ENCODE measurements at regions not wholly inside any gene's neighbourhood (a gene's known extent, or its start where the extent isn't known, plus 50 kb on each side); places are given as distances from the start of the nearest gene placed in this dataset.
A peak's percentile ranks its signal among the peaks of the same experiment; 100 is the strongest.
"Not testable (repeated sequence)": the region's sequence is repeated elsewhere in the genome, so short reads cannot be mapped to it uniquely, and the experiment has no call there.

- WGBS: 82% methylated on average over 2 of the region's 2 CpGs
These were observed 518.1 kb upstream of the NUDT12 start for GRCh38 chr5:104080646-104081175.

DNA sequence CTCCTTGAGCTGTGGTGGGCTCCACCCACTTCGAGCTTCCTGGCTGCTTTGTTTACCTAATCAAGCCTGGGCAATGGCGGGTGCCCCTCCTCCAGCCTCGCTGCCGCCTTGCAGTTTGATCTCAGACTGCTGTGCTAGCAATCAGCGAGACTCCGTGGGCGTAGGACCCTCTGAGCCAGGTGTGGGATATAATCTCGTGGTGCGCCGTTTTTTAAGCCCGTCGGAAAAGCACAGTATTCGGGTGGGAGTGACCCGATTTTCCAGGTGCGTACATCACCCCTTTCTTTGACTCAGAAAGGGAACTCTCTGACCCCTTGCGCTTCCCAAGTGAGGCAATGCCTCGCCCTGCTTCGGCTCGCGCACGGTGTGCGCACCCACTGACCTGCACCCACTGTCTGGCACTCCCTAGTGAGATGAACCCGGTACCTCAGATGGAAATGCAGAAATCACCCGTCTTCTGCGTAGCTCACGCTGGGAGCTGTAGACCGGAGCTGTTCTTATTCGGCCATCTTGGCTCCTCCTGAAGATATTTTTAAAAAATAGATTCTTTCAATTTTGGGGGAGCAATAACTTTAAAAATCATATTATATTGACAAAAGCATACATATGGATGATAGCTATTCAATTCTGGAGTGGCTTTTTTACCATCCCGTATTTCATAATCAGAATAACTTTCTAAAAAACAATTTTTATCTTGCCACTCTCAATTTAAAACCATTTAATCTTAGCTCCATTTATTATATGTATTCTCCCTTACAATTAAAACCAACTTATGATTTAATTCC lies 517.5 kb upstream of the NUDT12 start:
- H3K4me1 ChIP-seq (ENCODE audit: insufficient read depth, low read length); H3K9me3 ChIP-seq (ENCODE audit: insufficient read depth, low read depth, low read length); H3K27ac ChIP-seq (ENCODE audit: low read depth, low read length); H3K4me3 ChIP-seq (ENCODE audit: low read length); H3K36me3 ChIP-seq (ENCODE audit: insufficient read depth, low read length); H3K27me3 ChIP-seq (ENCODE audit: insufficient read depth, low read length); H3K9ac ChIP-seq (ENCODE audit: low read depth, low read length): not testable (repeated sequence)
- WGBS: 98% methylated on average over 27 of the region's 29 CpGs

More at GRCh38 chr5:104080646-104081175, 518.1 kb upstream of the NUDT12 start:
- peaks cover 8% of the 10 kb centered on the region for H3K4me1 ChIP-seq (ENCODE audit: insufficient read depth, low read length)
- no peaks in the 10 kb centered on the region for H3K36me3 ChIP-seq (ENCODE audit: insufficient read depth, low read length)
- H3K9me3 ChIP-seq (ENCODE audit: insufficient read depth, low read depth, low read length): no peaks in the 10 kb centered on the region
- no peak overlapping the region for H3K9ac ChIP-seq (ENCODE audit: low read depth, low read length)
- H3K27ac ChIP-seq (ENCODE audit: low read depth, low read length): no peak overlapping the region
- no peaks in the 10 kb centered on the region for H3K27me3 ChIP-seq (ENCODE audit: insufficient read depth, low read length)
- H3K4me3 ChIP-seq (ENCODE audit: low read length): no peak overlapping the region

DNA sequence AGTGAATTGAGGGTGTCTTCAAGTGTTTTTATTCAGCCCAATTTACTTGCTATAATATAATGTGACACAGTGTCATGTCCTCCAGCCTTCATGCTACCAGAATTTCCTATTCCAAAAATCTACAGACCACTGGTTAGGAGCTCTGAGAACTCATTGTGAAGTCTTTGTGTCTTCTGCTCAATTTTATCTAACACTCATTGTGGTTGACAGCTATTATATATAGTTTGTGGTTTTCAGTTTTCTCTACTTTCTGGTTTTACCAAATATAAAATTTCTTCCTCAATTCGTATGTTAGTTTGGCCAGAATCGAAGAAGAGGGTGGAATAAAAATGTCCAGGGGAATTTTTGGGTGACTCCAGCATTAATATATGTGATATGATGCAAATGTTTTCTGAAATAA lies 509.3 kb upstream of the NUDT12 start:
- 100% methylated on average over 2 of the region's 2 CpGs for WGBS
- Histone ChIP-seq H3K27ac (ENCODE audit: low read depth, low read length) (no peak overlapping the region), H3K4me1 (ENCODE audit: insufficient read depth, low read length) (no peaks in the 10 kb centered on the region), H3K36me3 (ENCODE audit: insufficient read depth, low read length) (no peaks in the 10 kb centered on the region), H3K9ac (ENCODE audit: low read depth, low read length) (no peak overlapping the region), H3K9me3 (ENCODE audit: insufficient read depth, low read depth, low read length) (no peaks in the 10 kb centered on the region), H3K27me3 (ENCODE audit: insufficient read depth, low read length) (no peaks in the 10 kb centered on the region), H3K4me3 (ENCODE audit: low read length) (no peak overlapping the region)

DNA sequence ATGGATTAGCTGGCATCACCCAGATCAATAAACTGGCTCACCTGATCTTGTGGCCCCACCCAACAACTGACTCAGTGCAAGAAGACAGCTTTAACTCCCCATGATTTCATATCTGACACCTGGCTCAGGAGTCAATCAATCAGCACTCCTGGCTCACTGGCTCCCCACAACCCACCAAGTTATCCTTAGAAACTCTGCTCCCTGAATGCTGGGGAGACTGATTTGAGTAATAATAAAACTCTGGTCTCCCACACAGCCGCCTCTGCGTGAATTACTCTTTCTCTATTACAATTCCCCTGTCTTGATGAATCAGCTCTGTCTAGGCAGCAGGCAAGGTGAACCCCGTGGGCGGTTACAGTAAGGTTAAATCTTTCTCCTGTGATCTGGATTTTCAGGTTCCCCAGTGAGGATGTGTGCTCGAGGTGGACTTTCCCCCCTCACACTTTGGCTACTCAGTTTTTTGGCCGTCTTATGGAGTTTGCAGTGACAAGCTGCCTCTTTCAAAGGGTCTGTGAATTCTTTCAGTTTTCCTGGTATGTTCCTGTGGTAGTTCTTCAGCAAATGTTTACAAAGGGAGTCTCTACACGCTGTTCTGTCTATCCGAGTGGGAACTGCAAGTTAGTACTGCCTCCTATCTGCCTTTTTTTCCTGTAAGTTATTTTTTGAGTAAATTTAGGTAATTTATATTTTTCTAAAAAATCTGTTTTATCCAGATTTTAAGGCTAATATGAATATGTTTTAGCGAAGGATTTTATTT lies 500.2 kb upstream of the NUDT12 start:
- 87% methylated on average over 8 of the region's 9 CpGs for WGBS
- Histone ChIP-seq H3K27ac (ENCODE audit: low read depth, low read length) (peak overlapping the region; percentile 29; the same call in 1 of the 2 replicates), H3K9ac (ENCODE audit: low read depth, low read length) (no peak overlapping the region)

GRCh38 chr5:104061707-104062106 lies 499.1 kb upstream of the NUDT12 start:
- peaks cover 7% of the 10 kb centered on the region; the same call in 1 of the 2 replicates for H3K4me1 ChIP-seq (ENCODE audit: insufficient read depth, low read length)
- WGBS: 89% methylated on average over 3 of the region's 3 CpGs
- H3K27ac ChIP-seq (ENCODE audit: low read depth, low read length): no peak overlapping the region

More for the DNA sequence above, 500.2 kb upstream of the NUDT12 start:
- Histone ChIP-seq H3K4me3 (ENCODE audit: low read length) (no peak overlapping the region), H3K36me3 (ENCODE audit: insufficient read depth, low read length) (no peaks in the 10 kb centered on the region), H3K9me3 (ENCODE audit: insufficient read depth, low read depth, low read length) (no peaks in the 10 kb centered on the region), H3K27me3 (ENCODE audit: insufficient read depth, low read length) (no peaks in the 10 kb centered on the region), H3K4me1 (ENCODE audit: insufficient read depth, low read length) (peaks cover 7% of the 10 kb centered on the region; the same call in 1 of the 2 replicates)

DNA sequence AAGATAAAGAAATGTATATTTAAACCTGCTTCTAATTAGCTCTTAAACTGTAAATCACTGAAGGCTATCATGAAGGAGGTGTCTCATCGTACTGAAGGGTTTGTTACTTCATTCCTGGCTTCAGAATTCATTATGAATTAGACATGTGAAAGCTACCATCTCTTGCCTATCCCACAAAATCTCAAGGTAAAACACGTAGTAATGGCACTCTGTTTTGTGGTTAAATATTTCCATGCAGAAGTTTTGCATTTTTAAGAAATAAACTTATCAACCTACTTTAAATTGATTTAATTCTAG lies 490.7 kb upstream of the NUDT12 start:
- WGBS: no CpG with 5 or more reads among the region's 2 CpGs
- Histone ChIP-seq H3K27ac (ENCODE audit: low read depth, low read length) (no peak overlapping the region), H3K9ac (ENCODE audit: low read depth, low read length) (no peak overlapping the region), H3K4me1 (ENCODE audit: insufficient read depth, low read length) (no peaks in the 10 kb centered on the region), H3K4me3 (ENCODE audit: low read length) (no peak overlapping the region), H3K36me3 (ENCODE audit: insufficient read depth, low read length) (no peaks in the 10 kb centered on the region), H3K27me3 (ENCODE audit: insufficient read depth, low read length) (no peaks in the 10 kb centered on the region), H3K9me3 (ENCODE audit: insufficient read depth, low read depth, low read length) (no peaks in the 10 kb centered on the region)

More at GRCh38 chr5:104061707-104062106, 499.1 kb upstream of the NUDT12 start:
- Histone ChIP-seq H3K9me3 (ENCODE audit: insufficient read depth, low read depth, low read length) (no peaks in the 10 kb centered on the region), H3K27me3 (ENCODE audit: insufficient read depth, low read length) (no peaks in the 10 kb centered on the region), H3K36me3 (ENCODE audit: insufficient read depth, low read length) (no peaks in the 10 kb centered on the region), H3K4me3 (ENCODE audit: low read length) (no peak overlapping the region), H3K9ac (ENCODE audit: low read depth, low read length) (no peak overlapping the region)

DNA sequence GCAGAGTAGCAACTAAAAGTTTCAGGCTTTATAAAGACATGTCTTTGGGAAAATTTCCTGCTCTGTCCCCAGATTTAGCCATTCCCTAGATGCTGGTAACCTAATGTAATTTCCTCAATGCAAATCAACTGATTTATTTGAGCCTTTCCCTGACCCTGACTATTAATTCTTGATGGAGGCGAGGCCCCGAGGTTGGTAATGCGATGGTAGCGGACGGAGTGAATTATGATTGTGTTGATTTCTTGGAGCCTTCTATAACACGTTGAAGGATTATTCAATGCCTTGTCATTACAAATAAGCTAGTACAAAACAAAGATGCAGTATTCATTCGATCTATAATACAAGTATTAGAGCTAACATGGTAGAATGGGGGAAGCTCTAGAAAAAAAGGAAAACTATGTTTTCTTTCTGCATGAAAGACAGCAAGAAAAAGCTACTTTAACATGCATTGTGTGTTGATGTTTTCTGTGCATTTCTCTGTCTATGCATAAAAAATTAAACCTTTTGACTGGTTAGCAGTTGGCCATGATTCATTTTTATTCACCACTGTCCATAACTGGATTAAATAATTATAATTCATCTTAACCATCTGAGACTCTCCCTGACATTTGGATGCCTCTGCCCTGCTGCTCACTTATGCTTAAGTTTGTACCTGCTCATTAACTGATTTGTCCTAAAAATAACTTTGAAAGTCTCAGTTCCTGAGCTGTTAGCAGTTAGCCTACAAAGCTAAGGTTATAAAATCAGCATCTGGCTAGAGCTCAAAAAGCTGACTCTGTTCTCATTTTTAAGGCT lies 490.2 kb upstream of the NUDT12 start:
- H3K4me1 ChIP-seq (ENCODE audit: insufficient read depth, low read length): no peaks in the 10 kb centered on the region
- H3K36me3 ChIP-seq (ENCODE audit: insufficient read depth, low read length): no peaks in the 10 kb centered on the region
- no peak overlapping the region for H3K27ac ChIP-seq (ENCODE audit: low read depth, low read length)
- no peak overlapping the region for H3K4me3 ChIP-seq (ENCODE audit: low read length)
- H3K27me3 ChIP-seq (ENCODE audit: insufficient read depth, low read length): no peaks in the 10 kb centered on the region
- WGBS: over 99% methylated on average over 6 of the region's 7 CpGs
- H3K9ac ChIP-seq (ENCODE audit: low read depth, low read length): no peak overlapping the region
- H3K9me3 ChIP-seq (ENCODE audit: insufficient read depth, low read depth, low read length): no peaks in the 10 kb centered on the region

- Histone ChIP-seq H3K4me3 (ENCODE audit: low read length) (no peak overlapping the region), H3K4me1 (ENCODE audit: insufficient read depth, low read length) (peaks cover under 1% of the 10 kb centered on the region; the same call in 1 of the 2 replicates), H3K36me3 (ENCODE audit: insufficient read depth, low read length) (no peaks in the 10 kb centered on the region), H3K9ac (ENCODE audit: low read depth, low read length) (no peak overlapping the region), H3K27me3 (ENCODE audit: insufficient read depth, low read length) (no peaks in the 10 kb centered on the region), H3K27ac (ENCODE audit: low read depth, low read length) (no peak overlapping the region), H3K9me3 (ENCODE audit: insufficient read depth, low read depth, low read length) (no peaks in the 10 kb centered on the region)
These were observed 487.8 kb upstream of the NUDT12 start for GRCh38 chr5:104050436-104050835.

DNA sequence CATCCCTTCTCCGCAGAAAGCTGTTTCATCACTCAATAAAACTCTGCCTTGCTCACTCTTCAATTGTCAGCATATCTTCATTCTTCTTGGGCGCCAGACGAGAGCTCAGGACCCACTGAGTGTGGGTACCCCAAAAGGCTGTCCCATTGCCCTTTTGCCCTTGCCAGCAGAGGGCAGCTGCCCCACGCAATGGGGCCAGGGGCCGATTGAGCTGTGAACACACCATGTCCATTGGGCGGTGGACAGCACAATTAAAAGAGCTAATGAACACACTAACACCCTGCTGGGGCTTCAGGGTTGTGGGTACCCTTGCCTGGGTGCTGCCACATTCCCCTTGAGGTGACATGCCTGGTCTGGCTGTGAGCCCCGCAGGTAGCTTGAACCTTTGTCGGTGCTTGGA lies 487.2 kb upstream of the NUDT12 start:
- no peaks in the 10 kb centered on the region for H3K9me3 ChIP-seq (ENCODE audit: insufficient read depth, low read depth, low read length)
- 95% methylated on average over 8 of the region's 8 CpGs for WGBS
- H3K27ac ChIP-seq (ENCODE audit: low read depth, low read length): no peak overlapping the region
- H3K9ac ChIP-seq (ENCODE audit: low read depth, low read length): no peak overlapping the region
- H3K4me1 ChIP-seq (ENCODE audit: insufficient read depth, low read length): peaks cover 6% of the 10 kb centered on the region; the same call in 1 of the 2 replicates
- no peaks in the 10 kb centered on the region for H3K36me3 ChIP-seq (ENCODE audit: insufficient read depth, low read length)
- H3K4me3 ChIP-seq (ENCODE audit: low read length): no peak overlapping the region
- no peaks in the 10 kb centered on the region for H3K27me3 ChIP-seq (ENCODE audit: insufficient read depth, low read length)

DNA sequence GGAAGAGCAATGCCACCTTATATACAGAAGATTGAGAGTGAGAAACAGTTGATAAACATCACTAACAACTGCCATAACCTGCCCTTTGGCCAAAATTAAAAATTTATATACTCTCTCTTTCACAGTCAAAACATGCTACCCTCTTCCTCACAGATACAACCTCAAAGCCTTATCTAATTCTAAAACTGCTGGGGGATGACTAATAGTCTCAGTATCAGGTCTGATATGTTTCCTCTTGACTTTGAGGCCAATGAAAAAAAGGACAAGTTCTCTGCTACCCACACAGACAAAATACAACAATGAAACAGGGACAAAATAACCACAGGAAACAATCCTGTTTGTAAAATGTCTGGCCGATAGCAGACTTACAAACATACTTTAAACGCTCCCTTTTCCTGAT lies 485.6 kb upstream of the NUDT12 start:
- H3K27me3 ChIP-seq (ENCODE audit: insufficient read depth, low read length): no peaks in the 10 kb centered on the region
- no peak overlapping the region for H3K4me3 ChIP-seq (ENCODE audit: low read length)
- H3K9ac ChIP-seq (ENCODE audit: low read depth, low read length): no peak overlapping the region
- H3K36me3 ChIP-seq (ENCODE audit: insufficient read depth, low read length): no peaks in the 10 kb centered on the region
- WGBS: no CpG with 5 or more reads among the region's 2 CpGs
- no peaks in the 10 kb centered on the region for H3K9me3 ChIP-seq (ENCODE audit: insufficient read depth, low read depth, low read length)
- peaks cover 6% of the 10 kb centered on the region; the same call in 1 of the 2 replicates for H3K4me1 ChIP-seq (ENCODE audit: insufficient read depth, low read length)
- no peak overlapping the region for H3K27ac ChIP-seq (ENCODE audit: low read depth, low read length)

DNA sequence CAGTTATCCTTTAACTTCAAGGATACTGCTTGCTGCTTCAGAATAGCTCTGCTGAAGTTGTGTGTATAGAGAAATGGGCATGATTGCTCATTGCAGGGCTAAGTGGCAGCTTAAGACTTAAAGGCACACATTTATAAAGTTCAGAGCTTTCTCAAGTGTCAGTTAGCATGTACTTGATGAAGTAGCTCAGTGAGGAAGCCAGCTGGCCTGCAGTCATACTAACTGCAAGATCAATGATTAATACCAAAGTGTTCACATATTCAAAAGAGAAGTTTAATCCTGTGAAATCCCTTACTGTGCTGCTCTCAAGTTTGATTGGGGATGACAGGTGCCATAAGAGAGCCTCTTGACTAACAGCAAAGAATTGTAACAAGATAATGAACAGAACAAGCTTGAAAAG lies 483.4 kb upstream of the NUDT12 start:
- Histone ChIP-seq H3K27me3 (ENCODE audit: insufficient read depth, low read length) (no peaks in the 10 kb centered on the region), H3K36me3 (ENCODE audit: insufficient read depth, low read length) (no peaks in the 10 kb centered on the region), H3K27ac (ENCODE audit: low read depth, low read length) (no peak overlapping the region), H3K4me3 (ENCODE audit: low read length) (no peak overlapping the region), H3K9me3 (ENCODE audit: insufficient read depth, low read depth, low read length) (no peaks in the 10 kb centered on the region), H3K9ac (ENCODE audit: low read depth, low read length) (no peak overlapping the region), H3K4me1 (ENCODE audit: insufficient read depth, low read length) (peaks cover 6% of the 10 kb centered on the region; the same call in 1 of the 2 replicates)

Data from HUES64 (cell line).